ENCODE measurements at regions not wholly inside any gene's neighbourhood (a gene's known extent, or its start where the extent isn't known, plus 50 kb on each side); places are given as distances from the start of the nearest gene placed in this dataset.

- Histone ChIP-seq H3K4me3 (ENCODE audit: low read length in 2 of 2) (no peak overlapping the region), H3K4me1 (ENCODE audit: control insufficient read depth in 2 of 2, insufficient read depth in 2 of 2, low read length in 2 of 2) (no peaks in the 10 kb centered on the region), H3K27me3 (ENCODE audit: control insufficient read depth in 2 of 2, insufficient read depth in 1 of 2, low read length in 1 of 2) (no peaks in the 10 kb centered on the region), H3K9me3 (ENCODE audit: control insufficient read depth in 2 of 2, insufficient read depth in 1 of 2, low read length in 1 of 2) (no peaks in the 10 kb centered on the region), H3K36me3 (ENCODE audit: control insufficient read depth in 2 of 2, insufficient read depth in 2 of 2, low read length in 1 of 2) (no peaks in the 10 kb centered on the region), H3K27ac (ENCODE audit: low read depth in 1 of 2, low read length in 1 of 2) (no peak overlapping the region)
- 53% methylated on average over 5 of the region's 5 CpGs for WGBS
- DNase-seq (ENCODE audit: low read depth in 6 of 9, low spot score in 9 of 9) = no peak
Observed at GRCh38 chr13:74973935-74974879, 507.8 kb downstream of the TBC1D4 start.

- WGBS = 69% methylated on average over 1 of the region's 1 CpG
- no peak for DNase-seq (ENCODE audit: low read depth in 6 of 9, low spot score in 9 of 9)
- no peaks in the 10 kb centered on the region for H3K27me3 ChIP-seq (ENCODE audit: control insufficient read depth in 2 of 2, insufficient read depth in 1 of 2, low read length in 1 of 2)
- no peak overlapping the region for H3K27ac ChIP-seq (ENCODE audit: low read depth in 1 of 2, low read length in 1 of 2)
- H3K9me3 ChIP-seq (ENCODE audit: control insufficient read depth in 2 of 2, insufficient read depth in 1 of 2, low read length in 1 of 2) = no peaks in the 10 kb centered on the region
- no peaks in the 10 kb centered on the region for H3K4me1 ChIP-seq (ENCODE audit: control insufficient read depth in 2 of 2, insufficient read depth in 2 of 2, low read length in 2 of 2)
- no peaks in the 10 kb centered on the region for H3K36me3 ChIP-seq (ENCODE audit: control insufficient read depth in 2 of 2, insufficient read depth in 2 of 2, low read length in 1 of 2)
- no peak overlapping the region for H3K4me3 ChIP-seq (ENCODE audit: low read length in 2 of 2)
Observed at GRCh38 chr13:74969419-74969818, 512.5 kb downstream of the TBC1D4 start.

- Histone ChIP-seq H3K27me3 (ENCODE audit: control insufficient read depth in 2 of 2, insufficient read depth in 1 of 2, low read length in 1 of 2) (no peaks in the 10 kb centered on the region), H3K9me3 (ENCODE audit: control insufficient read depth in 2 of 2, insufficient read depth in 1 of 2, low read length in 1 of 2) (no peaks in the 10 kb centered on the region), H3K36me3 (ENCODE audit: control insufficient read depth in 2 of 2, insufficient read depth in 2 of 2, low read length in 1 of 2) (no peaks in the 10 kb centered on the region), H3K27ac (ENCODE audit: low read depth in 1 of 2, low read length in 1 of 2) (no peak overlapping the region), H3K4me1 (ENCODE audit: control insufficient read depth in 2 of 2, insufficient read depth in 2 of 2, low read length in 2 of 2) (no peaks in the 10 kb centered on the region), H3K4me3 (ENCODE audit: low read length in 2 of 2) (no peak overlapping the region)
- no peak for DNase-seq (ENCODE audit: low read depth in 6 of 9, low spot score in 9 of 9)
- WGBS = 64% methylated on average over 5 of the region's 5 CpGs
Observed at GRCh38 chr13:74966814-74967424, 515.0 kb downstream of the TBC1D4 start.

GRCh38 chr13:74966275-74966674, 515.7 kb downstream of the TBC1D4 start:
- Histone ChIP-seq H3K36me3 (ENCODE audit: control insufficient read depth in 2 of 2, insufficient read depth in 2 of 2, low read length in 1 of 2) (no peaks in the 10 kb centered on the region), H3K4me1 (ENCODE audit: control insufficient read depth in 2 of 2, insufficient read depth in 2 of 2, low read length in 2 of 2) (no peaks in the 10 kb centered on the region), H3K27ac (ENCODE audit: low read depth in 1 of 2, low read length in 1 of 2) (no peak overlapping the region), H3K9me3 (ENCODE audit: control insufficient read depth in 2 of 2, insufficient read depth in 1 of 2, low read length in 1 of 2) (no peaks in the 10 kb centered on the region), H3K4me3 (ENCODE audit: low read length in 2 of 2) (no peak overlapping the region), H3K27me3 (ENCODE audit: control insufficient read depth in 2 of 2, insufficient read depth in 1 of 2, low read length in 1 of 2) (no peaks in the 10 kb centered on the region)
- no peak for DNase-seq (ENCODE audit: low read depth in 6 of 9, low spot score in 9 of 9)
- 92% methylated on average over 4 of the region's 4 CpGs for WGBS

GRCh38 chr13:74945637-74946036, 536.3 kb downstream of the TBC1D4 start:
- 98% methylated on average over 2 of the region's 2 CpGs for WGBS
- DNase-seq (ENCODE audit: low read depth in 6 of 9, low spot score in 9 of 9) = no peak
- H3K9me3 ChIP-seq (ENCODE audit: control insufficient read depth in 2 of 2, insufficient read depth in 1 of 2, low read length in 1 of 2) = no peaks in the 10 kb centered on the region
- no peaks in the 10 kb centered on the region for H3K27me3 ChIP-seq (ENCODE audit: control insufficient read depth in 2 of 2, insufficient read depth in 1 of 2, low read length in 1 of 2)
- H3K4me1 ChIP-seq (ENCODE audit: control insufficient read depth in 2 of 2, insufficient read depth in 2 of 2, low read length in 2 of 2) = no peaks in the 10 kb centered on the region
- no peaks in the 10 kb centered on the region for H3K36me3 ChIP-seq (ENCODE audit: control insufficient read depth in 2 of 2, insufficient read depth in 2 of 2, low read length in 1 of 2)
- no peak overlapping the region for H3K27ac ChIP-seq (ENCODE audit: low read depth in 1 of 2, low read length in 1 of 2)
- no peak overlapping the region for H3K4me3 ChIP-seq (ENCODE audit: low read length in 2 of 2)

- Histone ChIP-seq H3K9me3 (ENCODE audit: control insufficient read depth in 2 of 2, insufficient read depth in 1 of 2, low read length in 1 of 2) (no peaks in the 10 kb centered on the region), H3K4me1 (ENCODE audit: control insufficient read depth in 2 of 2, insufficient read depth in 2 of 2, low read length in 2 of 2) (no peaks in the 10 kb centered on the region), H3K27me3 (ENCODE audit: control insufficient read depth in 2 of 2, insufficient read depth in 1 of 2, low read length in 1 of 2) (no peaks in the 10 kb centered on the region), H3K27ac (ENCODE audit: low read depth in 1 of 2, low read length in 1 of 2) (no peak overlapping the region), H3K4me3 (ENCODE audit: low read length in 2 of 2) (no peak overlapping the region), H3K36me3 (ENCODE audit: control insufficient read depth in 2 of 2, insufficient read depth in 2 of 2, low read length in 1 of 2) (no peaks in the 10 kb centered on the region)
- DNase-seq (ENCODE audit: low read depth in 6 of 9, low spot score in 9 of 9) = no peak
Observed at GRCh38 chr13:74931698-74932433, 550.1 kb downstream of the TBC1D4 start.

GRCh38 chr13:74930402-74931165, 551.4 kb downstream of the TBC1D4 start:
- WGBS = 94% methylated on average over 3 of the region's 3 CpGs
- no peak overlapping the region for H3K4me3 ChIP-seq (ENCODE audit: low read length in 2 of 2)
- no peaks in the 10 kb centered on the region for H3K4me1 ChIP-seq (ENCODE audit: control insufficient read depth in 2 of 2, insufficient read depth in 2 of 2, low read length in 2 of 2)

GRCh38 chr13:74929436-74929835, 552.5 kb downstream of the TBC1D4 start:
- H3K36me3 ChIP-seq (ENCODE audit: control insufficient read depth in 2 of 2, insufficient read depth in 2 of 2, low read length in 1 of 2) = no peaks in the 10 kb centered on the region
- no peaks in the 10 kb centered on the region for H3K4me1 ChIP-seq (ENCODE audit: control insufficient read depth in 2 of 2, insufficient read depth in 2 of 2, low read length in 2 of 2)
- DNase-seq (ENCODE audit: low read depth in 6 of 9, low spot score in 9 of 9) = no peak
- no peaks in the 10 kb centered on the region for H3K27me3 ChIP-seq (ENCODE audit: control insufficient read depth in 2 of 2, insufficient read depth in 1 of 2, low read length in 1 of 2)
- no peak overlapping the region for H3K27ac ChIP-seq (ENCODE audit: low read depth in 1 of 2, low read length in 1 of 2)
- no peaks in the 10 kb centered on the region for H3K9me3 ChIP-seq (ENCODE audit: control insufficient read depth in 2 of 2, insufficient read depth in 1 of 2, low read length in 1 of 2)
- no peak overlapping the region for H3K4me3 ChIP-seq (ENCODE audit: low read length in 2 of 2)
- 94% methylated on average over 2 of the region's 2 CpGs for WGBS

More at GRCh38 chr13:74930402-74931165, 551.4 kb downstream of the TBC1D4 start:
- Histone ChIP-seq H3K27ac (ENCODE audit: low read depth in 1 of 2, low read length in 1 of 2) (no peak overlapping the region), H3K36me3 (ENCODE audit: control insufficient read depth in 2 of 2, insufficient read depth in 2 of 2, low read length in 1 of 2) (no peaks in the 10 kb centered on the region), H3K27me3 (ENCODE audit: control insufficient read depth in 2 of 2, insufficient read depth in 1 of 2, low read length in 1 of 2) (no peaks in the 10 kb centered on the region), H3K9me3 (ENCODE audit: control insufficient read depth in 2 of 2, insufficient read depth in 1 of 2, low read length in 1 of 2) (no peaks in the 10 kb centered on the region)
- DNase-seq (ENCODE audit: low read depth in 6 of 9, low spot score in 9 of 9) = no peak

All from thymus (tissue), 11 donors.